SK-N-MC (cell line): ENCODE measurements at regions not wholly inside any gene's neighbourhood (a gene's known extent, or its start where the extent isn't known, plus 50 kb on each side); places are given as distances from the start of the nearest gene placed in this dataset.

Source experiments
- EZH2 ChIP-seq: fragments of 200-600 bp; sonication (generic); IDR thresholded peaks from one replicate; pipeline ENCODE4 v1.6.1; 2017; ENCODE audit warnings: antibody characterized with exemption
- POLR2AphosphoS5 ChIP-seq: IDR thresholded peaks from 2 replicates; pipeline ENCODE4 v1.6.1; 2012; ENCODE audit warnings: mild to moderate bottlenecking, low read depth, low read length, borderline replicate concordance

GRCh38 chr22:27419473-27419872, 382.1 kb downstream of the MN1 start:
- TF ChIP-seq EZH2 (no peak), POLR2AphosphoS5 (no peak)
